H9 (cell line): ENCODE measurements at regions not wholly inside any gene's neighbourhood (a gene's known extent, or its start where the extent isn't known, plus 50 kb on each side); places are given as distances from the start of the nearest gene placed in this dataset.
A peak's percentile ranks its signal among the peaks of the same experiment; 100 is the strongest.

Experiments
- DNase-seq: peaks from one replicate; pipeline ENCODE4 v3.0.0-alpha.2; 2017
- H2AFZ ChIP-seq: one replicate; pipeline ENCODE4 v1.6.1; 2013; ENCODE audit warnings: mild to moderate bottlenecking, low read length, control low read depth, moderate library complexity
- H2AK5ac ChIP-seq: 2 replicates; pipeline ENCODE4 v1.6.1; 2013; ENCODE audit warnings: low read length, control low read depth, mixed read lengths; ENCODE audit not compliant: insufficient read length
- H2BK120ac ChIP-seq: one replicate; pipeline ENCODE4 v1.6.1; 2013; ENCODE audit warnings: low read depth, mild to moderate bottlenecking, low read length, control low read depth, inconsistent platforms; ENCODE audit not compliant: poor library complexity, severe bottlenecking
- H2BK12ac ChIP-seq: 2 replicates; pipeline ENCODE4 v1.6.1; 2013; ENCODE audit warnings: low read length, control low read depth, mixed read lengths, low read depth; ENCODE audit not compliant: insufficient read length
- H2BK15ac ChIP-seq: 2 replicates; pipeline ENCODE4 v1.6.1; 2013; ENCODE audit warnings: low read depth, low read length, control low read depth
- H2BK20ac ChIP-seq: one replicate; pipeline ENCODE4 v1.6.1; 2013; ENCODE audit warnings: low read depth, mild to moderate bottlenecking, low read length, control low read depth, inconsistent platforms; ENCODE audit not compliant: poor library complexity, severe bottlenecking
- H2BK5ac ChIP-seq: 2 replicates; pipeline ENCODE4 v1.6.1; 2013; ENCODE audit warnings: low read length, control low read depth, mixed read lengths; ENCODE audit not compliant: insufficient read length
- H3K14ac ChIP-seq: 2 replicates; pipeline ENCODE4 v1.6.1; 2013; ENCODE audit warnings: low read length, control low read depth; ENCODE audit not compliant: insufficient read depth
- H3K18ac ChIP-seq: 2 replicates; pipeline ENCODE4 v1.6.1; 2013; ENCODE audit warnings: low read depth, mild to moderate bottlenecking, mixed read lengths, low read length, control low read depth; ENCODE audit not compliant: insufficient read length
- H3K23ac ChIP-seq: 2 replicates; pipeline ENCODE4 v1.6.1; 2013; ENCODE audit warnings: low read length, control low read depth, mixed read lengths, low read depth; ENCODE audit not compliant: insufficient read length
- H3K23me2 ChIP-seq: 2 replicates; pipeline ENCODE4 v1.6.1; 2013; ENCODE audit warnings: low read depth, mild to moderate bottlenecking, mixed read lengths, low read length, control low read depth; ENCODE audit not compliant: insufficient read length, poor library complexity, severe bottlenecking
- H3K27ac ChIP-seq: 2 replicates; pipeline ENCODE4 v1.5.1; 2013; ENCODE audit warnings: low read length, control low read depth, mixed read lengths, low read depth; ENCODE audit not compliant: insufficient read length
- H3K27me3 ChIP-seq: 2 replicates; pipeline ENCODE4 v1.6.1; 2013; ENCODE audit warnings: low read length, control low read depth, inconsistent platforms; ENCODE audit not compliant: insufficient read depth
- H3K4ac ChIP-seq: 2 replicates; pipeline ENCODE4 v1.6.1; 2013; ENCODE audit warnings: low read depth, mild to moderate bottlenecking, control low read depth, inconsistent platforms, low read length, moderate library complexity
- H3K4me1 ChIP-seq: 2 replicates; pipeline ENCODE4 v1.6.1; 2013; ENCODE audit warnings: low read length, control low read depth, inconsistent platforms; ENCODE audit not compliant: insufficient read depth
- H3K4me2 ChIP-seq: 2 replicates; pipeline ENCODE4 v1.6.1; 2013; ENCODE audit warnings: low read length, control low read depth, mixed read lengths; ENCODE audit not compliant: insufficient read length, insufficient read depth
- H3K56ac ChIP-seq: 2 replicates; pipeline ENCODE4 v1.6.1; 2013; ENCODE audit warnings: low read depth, mild to moderate bottlenecking, mixed read lengths, low read length, control low read depth; ENCODE audit not compliant: insufficient read length
- H3K79me1 ChIP-seq: 2 replicates; pipeline ENCODE4 v1.6.1; 2013; ENCODE audit warnings: low read depth, mild to moderate bottlenecking, moderate library complexity, low read length, control low read depth, inconsistent platforms; ENCODE audit not compliant: insufficient read depth, poor library complexity, severe bottlenecking
- H3K79me2 ChIP-seq: 2 replicates; pipeline ENCODE4 v1.6.1; 2013; ENCODE audit warnings: low read length, control low read depth, inconsistent platforms; ENCODE audit not compliant: insufficient read depth
- H3K9ac ChIP-seq: 2 replicates; pipeline ENCODE4 v1.6.1; 2013; ENCODE audit warnings: low read length, control low read depth, mixed read lengths; ENCODE audit not compliant: insufficient read length; ENCODE audit errors: extremely low read depth
- H3K9me3 ChIP-seq: one replicate; pipeline ENCODE4 v1.6.1; 2013; ENCODE audit warnings: low read depth, low read length, inconsistent platforms; ENCODE audit not compliant: control insufficient read depth
- H3T11ph ChIP-seq: one replicate; pipeline ENCODE4 v1.6.1; 2013; ENCODE audit warnings: mild to moderate bottlenecking, low read length, control low read depth, inconsistent platforms
- H4K20me1 ChIP-seq: one replicate; pipeline ENCODE4 v1.6.1; 2013; ENCODE audit not compliant: control insufficient read depth, insufficient read length, insufficient read depth
- H4K5ac ChIP-seq: 2 replicates; pipeline ENCODE4 v1.6.1; 2013; ENCODE audit warnings: low read depth, mild to moderate bottlenecking, mixed read lengths, low read length, control low read depth; ENCODE audit not compliant: insufficient read length
- H4K8ac ChIP-seq: replicated peaks from 2 replicates; pipeline ENCODE4 v1.6.1; 2013; ENCODE audit warnings: low read length, control low read depth, mixed read lengths, low read depth; ENCODE audit not compliant: insufficient read length
- H4K91ac ChIP-seq: 2 replicates; pipeline ENCODE4 v1.6.1; 2013; ENCODE audit warnings: low read depth, mild to moderate bottlenecking, moderate library complexity, mixed read lengths, low read length, control low read depth; ENCODE audit not compliant: insufficient read length
- H3K27ac Mint-ChIP-seq, 3 experiments: 2 replicates in 2 of 3; 3 replicates in 1 of 3; pipeline ENCODE4 v1.8.0; 2020 to 2021; ENCODE audit warnings: mixed read lengths in 3 of 3, mild to moderate bottlenecking in 1 of 3, moderate library complexity in 1 of 3
- H3K27me3 Mint-ChIP-seq: 2 replicates; pipeline ENCODE4 v1.8.0; 2021; ENCODE audit warnings: low read depth, mild to moderate bottlenecking, moderate library complexity, mixed read lengths
- H3K36me3 Mint-ChIP-seq, 3 experiments: 2 replicates in 2 of 3; 3 replicates in 1 of 3; pipeline ENCODE4 v1.8.0; 2020 to 2021; ENCODE audit warnings: low read depth in 3 of 3, mixed read lengths in 3 of 3; ENCODE audit not compliant: insufficient read depth in 1 of 3
- H3K4me1 Mint-ChIP-seq, 2 experiments: 2 replicates each; pipeline ENCODE4 v1.8.0; 2020; ENCODE audit warnings: mixed read lengths in 2 of 2
- H3K4me3 Mint-ChIP-seq, 2 experiments: 2 replicates in 1 of 2; 3 replicates in 1 of 2; pipeline ENCODE4 v1.8.0; 2020 to 2021; ENCODE audit warnings: mild to moderate bottlenecking in 2 of 2, mixed read lengths in 2 of 2, moderate library complexity in 1 of 2
- H3K9me3 Mint-ChIP-seq, 2 experiments: 2 replicates in 1 of 2; 3 replicates in 1 of 2; pipeline ENCODE4 v1.8.0; 2020; ENCODE audit warnings: mild to moderate bottlenecking in 2 of 2, mixed read lengths in 2 of 2, moderate library complexity in 1 of 2
- CTCF ChIP-seq: fragments of 200-600 bp; sonication (generic); conservative IDR thresholded peaks from 3 replicates; pipeline ENCODE4 v1.8.0; 2021; ENCODE audit warnings: antibody characterized with exemption, mild to moderate bottlenecking
- WGBS: extraction: QIAGEN DNeasy Blood & Tissue Kit; methylation state at CpG from one replicate; pipeline ENCODE4 v1.1.7; 2013; ENCODE audit warnings: missing lambda C conversion rate, low lambda C conversion rate, mixed read lengths; ENCODE audit not compliant: insufficient read length; ENCODE audit errors: extremely low coverage; 5-methylcytosine and 5-hydroxymethylcytosine counted together

GRCh38 chr10:21330628-21331020 lies 194.9 kb downstream of the SKIDA1 start:
- Mint-ChIP-seq H3K4me1 (peaks cover 24 to 28% of the 10 kb centered on the region in 2 experiments), H3K27ac (no peak overlapping the region), H3K4me3 (no peak overlapping the region), H3K36me3 (no peaks in the 10 kb centered on the region; a peak in 1 of 7 replicates), H3K9me3 (no peaks in the 10 kb centered on the region), H3K27me3 (no peaks in the 10 kb centered on the region)
- no CpG with 5 or more reads among the region's 6 CpGs for WGBS
- H2BK120ac ChIP-seq = no peak overlapping the region
- H3K56ac ChIP-seq = no peak overlapping the region
- no peaks in the 10 kb centered on the region for H3K9me3 ChIP-seq
- no peak overlapping the region for H2BK12ac ChIP-seq
- no peak overlapping the region for H3K18ac ChIP-seq
- H2AK5ac ChIP-seq = no peak overlapping the region
- H3K27ac ChIP-seq = no peak overlapping the region
- H3K9ac ChIP-seq = no peak overlapping the region
- no peaks in the 10 kb centered on the region for H4K20me1 ChIP-seq
- H4K91ac ChIP-seq = no peak overlapping the region
- DNase-seq = no peak
- H3K4ac ChIP-seq = no peak overlapping the region
- H3K4me1 ChIP-seq = peaks cover 2% of the 10 kb centered on the region
- no peak overlapping the region for H2BK20ac ChIP-seq
- no peak overlapping the region for H2BK5ac ChIP-seq
- H3K14ac ChIP-seq = no peak overlapping the region
- peak overlapping the region; percentile 81 for H4K5ac ChIP-seq
- H3K23ac ChIP-seq = no peak overlapping the region
- H3K79me1 ChIP-seq = no peaks in the 10 kb centered on the region
- no peak overlapping the region for H4K8ac ChIP-seq
- H3K79me2 ChIP-seq = no peaks in the 10 kb centered on the region
- H3T11ph ChIP-seq = no peak overlapping the region
- H2AFZ ChIP-seq = no peak overlapping the region
- H3K23me2 ChIP-seq = no peaks in the 10 kb centered on the region
- TF ChIP-seq CTCF = no peak
- H3K27me3 ChIP-seq = no peaks in the 10 kb centered on the region
- H3K4me2 ChIP-seq = no peak overlapping the region
- no peak overlapping the region for H2BK15ac ChIP-seq
